OCI-LY7 (cell line): ENCODE measurements at regions not wholly inside any gene's neighbourhood (a gene's known extent, or its start where the extent isn't known, plus 50 kb on each side); places are given as distances from the start of the nearest gene placed in this dataset.

Source experiments
- CTCF ChIP-seq: fragments of 200-600 bp; sonication (generic); conservative IDR thresholded peaks from 2 replicates; pipeline ENCODE4 v1.5.1; 2014; ENCODE audit warnings: mild to moderate bottlenecking, antibody characterized with exemption, low read length, moderate library complexity, mixed read lengths
- EZH2phosphoT487 ChIP-seq: fragments of 200-600 bp; sonication (generic); IDR thresholded peaks from 2 replicates; pipeline ENCODE4 v1.6.1; 2018; ENCODE audit warnings: low read depth, borderline replicate concordance, mild to moderate bottlenecking, mixed run types, antibody characterized with exemption, low read length, moderate library complexity, mixed read lengths

DNA sequence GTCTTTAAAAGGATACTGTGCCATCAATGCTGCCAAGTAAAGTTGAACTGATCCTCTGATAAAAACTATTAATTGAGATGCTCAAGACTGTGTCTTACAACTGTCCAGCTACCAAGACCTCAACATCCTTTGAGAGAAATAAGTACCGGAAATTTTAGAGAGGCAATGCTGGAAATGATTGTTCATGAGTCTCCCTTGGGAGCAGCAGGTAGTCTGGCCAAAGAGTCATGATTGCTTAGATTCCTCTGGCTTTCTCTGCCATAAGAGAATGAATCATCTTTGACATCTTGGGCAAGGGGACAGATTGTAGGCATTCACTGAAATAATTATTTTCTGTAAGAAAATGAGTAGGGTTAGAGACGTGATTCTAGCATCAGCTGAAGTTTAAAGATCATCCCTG is 466.6 kb upstream of the DAB2 start:
- TF ChIP-seq CTCF (no peak), EZH2phosphoT487 (no peak)
